GM12891 (cell line): ENCODE measurements at regions not wholly inside any gene's neighbourhood (a gene's known extent, or its start where the extent isn't known, plus 50 kb on each side); places are given as distances from the start of the nearest gene placed in this dataset.

Experiments
- DNase-seq: peaks from one replicate; pipeline ENCODE4 v3.0.0; 2011; ENCODE audit warnings: low spot score; ENCODE audit not compliant: insufficient read length
- FAIRE-seq: peaks from 2 replicates; lab custom pipeline; 2011; peaks lifted over from hg19 to GRCh38; lab: Jason Lieb, UNC
- PAX5 ChIP-seq: IDR thresholded peaks from 2 replicates; pipeline ENCODE4 v1.6.1; 2011; ENCODE audit warnings: low read length, moderate library complexity, mild to moderate bottlenecking; ENCODE audit not compliant: insufficient read depth, severe bottlenecking
- POLR2A ChIP-seq: IDR thresholded peaks from 2 replicates; pipeline ENCODE4 v1.6.1; 2011; ENCODE audit warnings: low read depth, low read length, control low read depth
- POLR2AphosphoS5 ChIP-seq: IDR thresholded peaks from 2 replicates; pipeline ENCODE4 v1.6.1; 2011; ENCODE audit warnings: low read depth, low read length, control low read depth
- POU2F2 ChIP-seq: IDR thresholded peaks from 2 replicates; pipeline ENCODE4 v1.6.1; 2011; ENCODE audit warnings: low read depth, mild to moderate bottlenecking, control low read depth, low read length, moderate library complexity
- SPI1 ChIP-seq: IDR thresholded peaks from 2 replicates; pipeline ENCODE4 v1.6.1; 2011; ENCODE audit warnings: low read depth, low read length, control low read depth
- TAF1 ChIP-seq: IDR thresholded peaks from 2 replicates; pipeline ENCODE4 v1.6.1; 2011; ENCODE audit warnings: low read depth, low read length, control low read depth

DNA sequence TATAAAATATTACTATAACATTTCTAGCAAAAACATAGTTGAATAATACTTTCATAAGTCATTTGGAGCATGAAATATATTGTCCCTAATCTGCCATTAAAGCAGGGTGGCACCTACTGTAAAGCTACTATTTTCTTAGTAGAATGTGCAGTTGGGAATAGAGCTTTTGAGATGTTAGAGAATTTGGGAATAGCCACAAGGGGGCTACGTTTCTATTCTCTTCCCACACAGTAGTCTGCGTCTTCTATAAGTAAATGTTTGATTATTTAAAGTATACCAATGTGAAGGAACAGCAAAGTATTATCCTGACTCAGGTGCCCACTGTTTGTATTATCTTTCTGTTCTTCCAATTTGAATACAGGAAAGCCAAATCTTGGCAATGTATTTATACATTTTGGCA lies 323.2 kb upstream of the GIMD1 start:
- no peak for TF ChIP-seq PAX5
- FAIRE-seq (no peak), DNase-seq (no peak)

- TF ChIP-seq POLR2AphosphoS5, result no peak
- no peak for TF ChIP-seq TAF1
- no peak for TF ChIP-seq SPI1
- TF ChIP-seq PAX5, result no peak
- TF ChIP-seq POU2F2, result no peak
- TF ChIP-seq POLR2A, result no peak
- DNase-seq, result no peak
- no peak for FAIRE-seq
Observed at GRCh38 chr4:106690487-106690886, 321.9 kb upstream of the GIMD1 start.

- no peak for DNase-seq
- no peak for FAIRE-seq
- TF ChIP-seq POLR2AphosphoS5, result no peak
- TF ChIP-seq POU2F2, result no peak
- TF ChIP-seq POLR2A, result no peak
- no peak for TF ChIP-seq PAX5
- no peak for TF ChIP-seq TAF1
- TF ChIP-seq SPI1, result no peak
Observed at GRCh38 chr4:106687026-106687425, 318.4 kb upstream of the GIMD1 start.

- FAIRE-seq (no peak), DNase-seq (no peak)
- TF ChIP-seq PAX5 (no peak), POLR2A (no peak), POLR2AphosphoS5 (no peak), SPI1 (no peak), TAF1 (no peak), POU2F2 (no peak)
Observed at GRCh38 chr4:106681381-106681921, 312.9 kb upstream of the GIMD1 start.

DNA sequence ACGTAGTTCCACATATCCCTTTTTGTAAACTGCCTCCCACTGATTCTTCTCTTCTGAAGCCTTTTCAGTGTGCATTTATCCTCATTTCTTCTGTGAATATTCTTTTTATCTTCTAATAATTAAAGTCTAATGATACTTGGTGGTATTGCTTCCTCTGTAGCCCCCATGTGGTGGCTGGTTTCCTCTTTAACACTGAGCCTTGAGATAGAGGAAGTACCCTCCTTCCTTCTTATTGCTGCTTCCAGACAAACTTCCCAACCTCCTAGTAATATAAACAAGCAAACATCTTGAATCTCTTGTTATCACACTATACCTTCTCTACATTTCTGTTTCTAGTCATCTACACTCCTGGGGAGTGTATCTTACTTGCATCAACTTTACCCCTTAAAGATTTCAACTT lies 310.5 kb upstream of the GIMD1 start:
- DNase-seq (no peak), FAIRE-seq (no peak)
- no peak for TF ChIP-seq TAF1

- DNase-seq (no peak), FAIRE-seq (no peak)
- TF ChIP-seq POLR2AphosphoS5, result no peak
- no peak for TF ChIP-seq POLR2A
- TF ChIP-seq TAF1, result no peak
- no peak for TF ChIP-seq SPI1
- TF ChIP-seq POU2F2, result no peak
- no peak for TF ChIP-seq PAX5
Observed at GRCh38 chr4:106677213-106677612, 308.6 kb upstream of the GIMD1 start.

DNA sequence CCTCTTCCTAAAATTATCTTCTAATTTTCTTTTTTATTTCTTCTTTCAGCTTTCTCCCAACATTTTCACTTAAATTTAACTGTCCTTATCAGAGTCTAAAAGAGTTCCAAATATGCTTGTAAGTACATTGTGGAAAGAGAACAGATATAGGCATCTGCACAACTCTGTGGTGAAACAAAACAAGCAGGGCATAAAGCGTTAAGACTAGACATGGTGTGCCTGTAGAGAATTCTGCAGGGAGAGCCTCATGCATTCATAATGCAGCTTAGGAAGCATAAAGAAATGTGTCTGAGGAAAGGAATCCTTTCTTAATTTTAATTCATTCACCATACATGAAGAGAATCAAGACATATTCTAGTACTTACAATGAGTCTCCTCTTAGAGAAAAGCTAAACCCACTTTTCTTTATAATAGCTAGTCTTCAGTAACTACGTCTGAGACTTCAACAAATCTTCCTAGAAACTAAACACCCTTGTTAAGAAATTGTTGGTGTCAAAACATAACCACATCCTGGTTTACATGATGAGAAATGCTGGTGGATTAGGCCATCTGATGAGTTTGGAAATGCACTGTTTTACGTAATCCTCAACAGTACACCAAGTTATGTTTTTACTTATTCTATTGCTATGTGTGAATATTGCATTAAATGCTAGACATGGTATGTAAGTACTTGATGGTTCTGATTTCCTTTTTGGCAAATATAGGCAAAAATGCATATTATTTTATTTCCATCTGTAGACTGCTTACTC lies 307.8 kb upstream of the GIMD1 start:
- TF ChIP-seq TAF1, result no peak
- TF ChIP-seq POU2F2, result no peak
- TF ChIP-seq SPI1, result no peak
- TF ChIP-seq PAX5, result no peak
- TF ChIP-seq POLR2A, result no peak
- no peak for TF ChIP-seq POLR2AphosphoS5
- DNase-seq (no peak), FAIRE-seq (no peak)

- no peak for FAIRE-seq
- no peak for DNase-seq
- TF ChIP-seq PAX5 (no peak), POU2F2 (no peak)
Observed at GRCh38 chr4:106671716-106672115, 303.1 kb upstream of the GIMD1 start.

DNA sequence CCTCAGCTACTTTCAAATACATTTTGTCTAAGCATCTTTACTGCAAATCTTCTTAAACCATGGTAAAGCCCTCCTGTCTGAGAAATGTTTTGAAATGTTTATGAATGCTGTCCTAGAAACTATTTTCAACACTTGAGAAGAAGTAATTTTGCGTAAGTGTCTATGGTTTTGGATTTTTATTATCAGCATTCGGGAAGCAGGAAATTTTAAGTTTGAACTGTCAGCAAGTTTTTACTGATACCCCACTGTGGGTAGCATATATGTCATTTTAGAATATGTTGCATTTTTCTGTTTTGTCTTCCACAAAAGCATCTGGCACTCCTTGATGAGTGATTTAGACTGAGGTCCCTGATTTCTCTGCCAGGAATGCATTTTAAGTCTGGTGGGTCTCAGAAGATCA lies 302.4 kb upstream of the GIMD1 start:
- no peak for TF ChIP-seq POLR2A
- TF ChIP-seq TAF1, result no peak
- TF ChIP-seq PAX5, result no peak
- no peak for TF ChIP-seq POU2F2
- no peak for TF ChIP-seq SPI1
- no peak for TF ChIP-seq POLR2AphosphoS5
- FAIRE-seq, result no peak

DNA sequence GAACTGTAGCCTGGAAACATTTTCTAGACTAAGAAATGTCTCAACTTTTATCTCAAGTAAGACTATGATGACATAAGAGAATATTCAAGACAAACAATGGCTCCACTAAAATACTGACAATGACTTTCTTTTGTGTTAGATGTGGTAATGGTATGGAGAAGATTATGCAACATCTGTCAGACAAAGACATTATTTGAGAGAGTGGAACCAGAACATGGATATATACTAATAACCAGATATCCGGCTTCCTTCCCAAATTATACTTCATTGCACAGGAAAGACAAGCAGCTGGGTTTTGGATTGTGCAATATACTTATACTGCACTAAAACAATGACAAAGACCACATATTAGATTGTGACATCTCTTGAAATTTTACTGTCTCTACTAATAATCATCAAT lies 290.8 kb upstream of the GIMD1 start:
- TF ChIP-seq POLR2AphosphoS5, result no peak
- TF ChIP-seq POU2F2, result no peak
- no peak for TF ChIP-seq SPI1
- TF ChIP-seq POLR2A, result no peak
- no peak for TF ChIP-seq TAF1
- no peak for TF ChIP-seq PAX5
- DNase-seq (no peak), FAIRE-seq (no peak)

More for the DNA sequence above, 302.4 kb upstream of the GIMD1 start:
- DNase-seq, result no peak
